ENCODE measurements at regions not wholly inside any gene's neighbourhood (a gene's known extent, or its start where the extent isn't known, plus 50 kb on each side); places are given as distances from the start of the nearest gene placed in this dataset.

DNA sequence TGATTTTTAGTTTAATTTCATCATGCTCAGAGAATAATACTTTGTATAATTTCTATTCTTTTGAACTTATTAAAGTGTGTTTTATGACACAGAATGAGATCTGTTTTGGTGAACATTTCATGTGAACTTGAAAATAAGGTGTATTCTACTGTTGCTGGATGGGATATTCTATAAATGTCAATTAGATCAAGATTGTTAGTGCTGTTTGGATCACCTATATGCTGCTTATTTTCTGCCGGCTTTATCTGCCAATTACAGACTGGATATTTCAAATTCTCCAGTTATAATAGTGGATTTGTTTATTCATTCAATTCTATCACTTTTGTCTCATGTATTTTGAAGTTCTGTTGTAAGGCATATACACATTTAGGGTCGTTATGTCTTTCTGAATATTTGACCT lies 720.7 kb upstream of the RIOK2 start:
- H3K23me2 ChIP-seq (ENCODE audit: low read depth, low read length), result no peaks in the 10 kb centered on the region
- no peak overlapping the region for H3K14ac ChIP-seq (ENCODE audit: insufficient read length)
- H3K4ac ChIP-seq (replicated peaks; ENCODE audit: insufficient read length, low read depth, low read length), result no peak overlapping the region
- H2BK15ac ChIP-seq (ENCODE audit: low read length), result no peak overlapping the region
- ChIA-PET CTCF (ENCODE audit: partially characterized antibody) (no interaction called here), POLR2A (ENCODE audit: partially characterized antibody) (no interaction called here)
- no peak overlapping the region for H3K23ac ChIP-seq (ENCODE audit: insufficient read length)
- H2BK5ac ChIP-seq (ENCODE audit: low read depth, low read length), result no peak overlapping the region
- peaks cover 13 to 32% of the 10 kb centered on the region in 2 experiments for H3K9me3 ChIP-seq (ENCODE audit: insufficient read depth in 2 of 2, low read depth in 1 of 2, low read length in 1 of 2)
- no peak overlapping the region for H2BK12ac ChIP-seq (ENCODE audit: low read depth, low read length)
- TF ChIP-seq TEAD4 (IDR thresholded peaks at IDR 0.05; ENCODE audit: low read depth, low read length), result no peak
- no peak for TF ChIP-seq HDAC2 (IDR thresholded peaks at IDR 0.05; ENCODE audit: borderline replicate concordance in 1 of 2, low read depth in 2 of 2, low read length in 2 of 2)
- no peak for TF ChIP-seq MAFK (IDR thresholded peaks at IDR 0.05; ENCODE audit: low read depth, low read length)
- TF ChIP-seq FOSL1 (IDR thresholded peaks at IDR 0.05; ENCODE audit: insufficient read depth, low read depth, low read length), result no peak
- TF ChIP-seq NRF1 (IDR thresholded peaks at IDR 0.05; ENCODE audit: low read depth, low read length), result no peak
- no peak overlapping the region for H2AK5ac ChIP-seq (ENCODE audit: low read depth, low read length)
- H2AFZ ChIP-seq (ENCODE audit: low read length), result no peak overlapping the region
- H2BK20ac ChIP-seq (ENCODE audit: low read length), result no peak overlapping the region
- H3K18ac ChIP-seq (ENCODE audit: extremely low read depth, low read length), result no peak overlapping the region
- no peaks in the 10 kb centered on the region for H3K27me3 ChIP-seq (replicated peaks in 1 of 4; ENCODE audit: control insufficient read depth in 3 of 4, extremely low read depth in 1 of 4, insufficient read depth in 3 of 4, low read length in 3 of 4)
- no peaks in the 10 kb centered on the region; a peak in 1 of 8 replicates for H3K36me3 ChIP-seq (ENCODE audit: control insufficient read depth in 2 of 4, insufficient read depth in 4 of 4, low read length in 3 of 4)
- H4K91ac ChIP-seq (replicated peaks; ENCODE audit: insufficient read length, low read length), result no peak overlapping the region
- no peak overlapping the region for H3K27ac ChIP-seq (ENCODE audit: low read depth, low read length)
- 87% methylated on average over 2 of the region's 2 CpGs; no CpG with 5 or more reads in 1 of the 2 experiments for WGBS, 2 experiments (ENCODE audit: extremely low coverage in 1 of 2, insufficient coverage in 1 of 2, insufficient read length in 1 of 2, insufficient replicate concordance in 2 of 2, low coverage in 1 of 2, low lambda C conversion rate in 2 of 2, missing lambda C conversion rate in 1 of 2)
- no peak overlapping the region for H3K4me3 ChIP-seq (ENCODE audit: extremely low read depth in 1 of 4, insufficient read depth in 2 of 4, low read depth in 3 of 4, low read length in 4 of 4)
- no peak overlapping the region for H4K8ac ChIP-seq (ENCODE audit: extremely low read depth, insufficient read depth, low read length)
- no peak overlapping the region for H4K5ac ChIP-seq (ENCODE audit: insufficient read length, low read depth, low read length)
- DNase-seq (ENCODE audit: low read depth in 1 of 2, low spot score in 2 of 2) (no peak), FAIRE-seq (no peak)
- no peak overlapping the region for H2BK120ac ChIP-seq (replicated peaks; ENCODE audit: low read depth, low read length)
- no peak overlapping the region for H3K9ac ChIP-seq (replicated peaks in 1 of 4; ENCODE audit: extremely low read depth in 1 of 4, low read depth in 3 of 4, low read length in 3 of 4)
- no peaks in the 10 kb centered on the region for H3K79me2 ChIP-seq (ENCODE audit: control insufficient read depth in 1 of 2, insufficient read depth in 2 of 2, low read length in 2 of 2)
- H3K56ac ChIP-seq (replicated peaks; ENCODE audit: insufficient read length, low read depth, low read length), result no peak overlapping the region
- H4K20me1 ChIP-seq (replicated peaks in 1 of 2; ENCODE audit: control insufficient read depth in 1 of 2, insufficient read depth in 2 of 2, low read length in 2 of 2), result no peaks in the 10 kb centered on the region
- H3K4me2 ChIP-seq (ENCODE audit: insufficient read depth in 1 of 2, low read depth in 2 of 2, low read length in 2 of 2), result no peak overlapping the region
- H3K4me1 ChIP-seq (replicated peaks in 1 of 4; ENCODE audit: control insufficient read depth in 3 of 4, insufficient read depth in 4 of 4, low read length in 3 of 4), result peaks cover 0 to 4% (median 2%) of the 10 kb centered on the region in 4 experiments; a peak in 3 of 7 replicates
- no peaks in the 10 kb centered on the region for H3K79me1 ChIP-seq (ENCODE audit: low read depth, low read length)

All from H1 (cell line).